GM12873 (cell line): ENCODE measurements at regions not wholly inside any gene's neighbourhood (a gene's known extent, or its start where the extent isn't known, plus 50 kb on each side); places are given as distances from the start of the nearest gene placed in this dataset.

Source experiments
- CTCF ChIP-seq: IDR thresholded peaks from 2 replicates; pipeline ENCODE4 v1.5.1; 2012; ENCODE audit warnings: low read depth, mild to moderate bottlenecking, moderate library complexity, low read length, control low read depth; ENCODE audit not compliant: insufficient read depth; ENCODE audit errors: missing control alignments

GRCh38 chr18:75588412-75588811 lies 160.9 kb upstream of the SMIM21 start:
- TF ChIP-seq CTCF = no peak

- no peak for TF ChIP-seq CTCF
Observed at GRCh38 chr18:75587131-75587530, 159.6 kb upstream of the SMIM21 start.

GRCh38 chr18:75586130-75586889 lies 158.8 kb upstream of the SMIM21 start:
- no peak for TF ChIP-seq CTCF

- TF ChIP-seq CTCF = no peak
Observed at GRCh38 chr18:75582940-75583339, 155.4 kb upstream of the SMIM21 start.

- TF ChIP-seq CTCF = no peak
Observed at GRCh38 chr18:75582406-75582821, 154.9 kb upstream of the SMIM21 start.

GRCh38 chr18:75581336-75582131 lies 154.0 kb upstream of the SMIM21 start:
- no peak for TF ChIP-seq CTCF

GRCh38 chr18:75574187-75574586 lies 146.7 kb upstream of the SMIM21 start:
- TF ChIP-seq CTCF = no peak
